Amniotic epithelial cell (primary cell): ENCODE measurements at regions not wholly inside any gene's neighbourhood (a gene's known extent, or its start where the extent isn't known, plus 50 kb on each side); places are given as distances from the start of the nearest gene placed in this dataset.

Source experiments
- DNase-seq: peaks from one replicate; pipeline ENCODE4 v3.0.0-alpha.2; 2010; ENCODE audit warnings: low read depth

DNA sequence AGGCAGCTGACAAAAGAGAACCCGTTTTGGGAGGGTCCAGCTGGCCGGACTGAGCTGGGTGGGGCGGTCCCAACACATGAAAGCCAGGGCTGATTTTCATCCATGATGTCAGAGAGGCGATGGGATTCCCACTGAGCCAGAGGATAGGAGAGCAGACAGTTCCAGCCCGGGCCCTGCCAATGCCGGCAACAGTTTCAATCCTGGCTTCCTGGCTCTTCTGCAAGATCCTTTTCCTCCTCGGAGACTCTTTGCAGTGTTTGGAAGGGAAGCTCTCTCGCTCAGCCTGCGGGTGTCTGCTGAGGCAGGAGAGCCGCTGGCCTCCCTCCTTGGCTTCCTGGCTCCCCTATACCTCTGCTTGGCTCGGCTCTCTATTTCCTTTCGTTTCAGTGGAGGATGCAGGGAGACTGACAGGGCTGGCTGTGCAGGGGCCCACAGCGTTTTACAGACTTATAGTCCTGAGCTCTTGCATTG lies 145.5 kb upstream of the SOX9 start:
- peak; percentile 13 for DNase-seq

DNA sequence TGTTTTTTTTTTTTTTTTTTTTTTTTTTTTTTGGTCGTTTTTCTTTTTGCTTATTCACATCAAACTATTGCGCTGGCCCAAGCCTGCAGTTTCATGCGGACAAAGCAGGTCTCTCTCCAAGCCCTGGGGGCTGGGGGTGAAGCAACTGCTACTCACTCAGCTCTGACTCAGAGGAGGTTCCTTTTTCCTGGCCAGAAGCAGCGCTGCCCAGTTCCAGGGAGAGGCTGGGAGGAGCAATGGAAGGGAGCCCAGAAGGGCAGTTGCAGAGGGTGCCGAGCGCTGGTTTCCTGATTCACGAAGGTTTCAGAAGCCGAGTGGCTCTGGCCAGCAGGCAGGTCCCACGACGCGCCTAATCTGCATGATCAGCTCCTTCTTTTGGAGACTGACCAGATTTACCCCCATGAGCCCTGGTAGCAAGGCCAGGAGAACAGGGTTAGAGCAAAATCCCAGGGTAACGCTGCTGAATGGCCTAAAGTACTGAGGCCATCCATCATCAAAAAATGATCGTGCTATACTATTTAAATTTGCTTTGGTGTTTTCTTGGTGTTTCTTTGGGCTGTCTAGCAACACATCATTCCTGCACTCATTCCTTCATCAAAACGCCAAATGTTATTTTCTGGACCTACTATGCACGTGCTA lies 144.7 kb upstream of the SOX9 start:
- DNase-seq, result peak; percentile 95

DNA sequence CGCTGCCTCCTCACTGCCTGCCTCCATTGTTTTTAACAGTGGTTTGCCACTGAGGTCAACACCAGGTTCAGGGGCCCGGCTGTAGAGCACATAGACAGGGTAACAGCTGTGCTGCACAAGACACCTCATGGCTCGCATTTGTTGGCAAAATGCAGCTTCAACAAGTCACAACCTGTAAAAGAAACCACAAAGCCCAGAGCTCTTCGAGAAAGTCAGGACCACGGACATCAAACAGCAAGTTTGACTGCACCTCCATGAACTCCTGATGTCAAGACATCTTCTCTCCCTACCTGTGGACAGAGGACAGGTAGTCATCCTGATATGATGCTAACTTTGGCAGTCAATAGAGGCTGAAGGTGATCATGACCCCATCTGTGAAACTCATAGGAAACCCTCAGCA lies 142.4 kb upstream of the SOX9 start:
- DNase-seq, result no peak

DNA sequence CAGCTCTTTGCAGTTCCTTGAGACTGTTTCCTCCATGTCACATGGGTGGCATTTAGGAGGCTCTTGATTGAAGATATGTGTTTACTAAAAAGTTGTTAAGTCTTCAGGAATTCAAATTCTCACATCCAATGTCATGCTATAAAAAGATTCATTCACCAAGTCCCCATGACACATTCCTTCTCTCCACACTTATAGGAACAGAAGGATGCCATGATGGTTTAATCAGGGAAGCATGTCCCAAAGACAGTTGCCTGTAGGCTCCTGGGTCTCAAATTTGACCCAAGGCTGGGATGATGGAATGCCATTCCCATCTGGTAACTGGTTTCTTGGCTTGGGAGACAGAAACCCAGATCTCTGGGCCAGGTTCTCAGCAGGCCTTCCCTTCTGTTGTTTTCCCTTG lies 140.6 kb upstream of the SOX9 start:
- no peak for DNase-seq

DNA sequence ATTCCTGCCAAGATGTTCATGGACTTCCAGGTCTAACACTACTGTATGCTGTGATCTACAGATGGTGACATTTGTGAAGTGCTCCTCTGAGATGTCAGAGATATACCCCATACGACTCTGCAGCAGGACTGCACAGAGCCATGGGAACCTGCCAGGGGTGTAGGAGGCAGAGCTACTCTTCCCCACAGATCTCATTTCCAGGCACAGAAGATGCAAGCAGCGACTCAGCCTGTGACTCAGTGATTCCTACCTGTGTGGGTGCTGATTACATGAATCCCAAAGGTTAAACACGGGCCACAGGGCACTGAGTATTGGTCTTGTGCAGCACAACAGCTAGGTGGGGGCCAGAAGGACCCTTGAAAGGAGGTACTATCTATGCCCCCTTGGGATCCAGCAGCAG lies 137.0 kb upstream of the SOX9 start:
- no peak for DNase-seq

DNA sequence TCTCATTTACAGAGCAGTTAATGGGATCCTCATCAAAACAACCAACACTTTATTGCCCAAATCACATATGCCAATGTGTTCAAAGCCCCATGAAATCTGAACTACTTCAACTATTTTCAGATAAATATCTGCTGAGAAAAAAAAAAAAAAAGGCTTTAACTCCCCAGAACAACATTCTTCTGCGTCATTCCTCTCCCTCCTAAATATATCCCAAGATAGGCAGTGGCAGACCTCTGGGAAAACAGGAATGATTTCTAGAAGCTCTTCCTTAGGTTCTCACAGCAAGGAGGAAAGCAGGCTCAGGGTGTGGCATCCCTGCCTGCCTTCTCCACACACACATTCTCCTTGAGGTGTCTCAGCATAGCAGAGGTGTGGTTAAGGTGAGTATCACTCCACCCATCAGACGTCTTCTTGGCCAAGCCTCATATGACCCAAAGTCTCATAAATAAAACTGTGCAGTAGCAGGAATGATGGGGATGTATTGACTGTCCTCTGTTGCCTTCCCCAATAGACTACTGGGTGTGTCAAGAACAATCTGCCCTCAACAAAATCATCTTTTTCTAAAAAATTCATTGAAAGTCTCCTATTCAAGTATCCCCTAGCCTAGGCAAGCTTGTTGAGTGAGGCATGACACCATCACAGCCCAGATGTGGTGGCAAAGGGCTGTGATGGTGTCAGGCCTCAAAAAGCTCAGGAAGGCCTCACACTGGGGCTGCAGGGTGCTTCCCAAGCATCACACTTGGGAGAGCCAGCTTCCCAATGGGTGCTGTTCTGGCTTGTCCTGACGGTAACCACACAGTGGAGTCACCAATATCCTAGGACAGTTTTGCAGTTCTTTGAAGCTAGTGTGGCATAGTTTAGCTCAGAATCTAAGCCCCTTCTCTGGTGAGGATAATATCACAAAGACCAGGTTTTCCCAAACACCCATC lies 135.4 kb upstream of the SOX9 start:
- no peak for DNase-seq

DNA sequence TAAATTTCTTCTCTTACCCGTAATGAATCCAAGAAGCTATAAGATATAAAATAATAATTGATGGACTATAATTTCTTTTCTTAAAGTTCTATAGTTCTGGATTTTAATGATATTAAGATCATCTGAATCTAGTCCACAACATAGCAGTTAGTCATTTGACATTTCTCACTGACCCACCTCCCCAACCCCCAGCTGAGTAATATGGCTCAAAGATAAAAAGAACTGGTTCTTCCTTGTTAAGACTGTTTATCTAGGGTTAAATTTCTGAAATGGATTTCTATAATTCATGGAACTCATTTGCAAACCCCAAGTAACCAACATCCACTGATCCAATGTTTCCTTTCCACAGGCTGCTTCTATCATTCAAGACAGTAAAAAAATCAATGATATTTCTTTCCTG lies 133.9 kb upstream of the SOX9 start:
- no peak for DNase-seq

DNA sequence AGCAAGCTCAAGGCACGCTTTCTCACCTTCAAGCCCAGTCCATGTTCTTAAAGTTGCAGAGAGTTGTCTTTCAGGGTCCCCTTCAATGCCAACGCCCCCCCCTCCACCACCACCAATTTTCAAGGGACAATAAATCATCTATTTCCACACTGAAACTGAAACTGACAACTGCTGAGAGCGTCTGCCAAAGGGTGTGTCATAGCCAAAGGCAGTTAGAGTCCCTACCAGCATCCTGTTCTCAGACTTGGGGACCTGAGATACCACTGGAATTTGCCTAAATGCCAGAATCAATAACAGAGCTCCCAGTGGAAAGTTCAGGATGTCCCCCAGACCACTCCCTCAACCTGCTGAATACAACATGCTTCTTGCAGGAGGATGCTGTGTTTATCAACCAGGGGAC lies 133.2 kb upstream of the SOX9 start:
- no peak for DNase-seq

DNA sequence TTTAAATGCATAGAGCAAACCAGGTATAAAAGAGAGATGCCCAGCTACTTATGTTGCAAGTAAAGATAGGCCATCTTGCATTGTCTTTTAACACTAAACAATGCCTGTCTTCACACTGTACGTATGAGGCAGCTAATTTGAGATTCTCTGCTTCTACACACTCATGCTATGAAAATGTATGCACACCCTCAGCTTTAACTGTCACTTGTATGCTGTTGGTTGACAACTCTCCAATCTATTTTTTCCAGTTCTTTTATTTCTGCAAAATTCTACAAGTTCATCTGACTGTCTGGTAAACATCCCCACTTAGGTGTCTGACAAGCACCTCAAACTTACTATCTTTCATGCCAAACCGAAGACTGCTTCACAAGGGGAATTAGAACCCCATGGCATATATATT lies 131.7 kb upstream of the SOX9 start:
- no peak for DNase-seq

DNA sequence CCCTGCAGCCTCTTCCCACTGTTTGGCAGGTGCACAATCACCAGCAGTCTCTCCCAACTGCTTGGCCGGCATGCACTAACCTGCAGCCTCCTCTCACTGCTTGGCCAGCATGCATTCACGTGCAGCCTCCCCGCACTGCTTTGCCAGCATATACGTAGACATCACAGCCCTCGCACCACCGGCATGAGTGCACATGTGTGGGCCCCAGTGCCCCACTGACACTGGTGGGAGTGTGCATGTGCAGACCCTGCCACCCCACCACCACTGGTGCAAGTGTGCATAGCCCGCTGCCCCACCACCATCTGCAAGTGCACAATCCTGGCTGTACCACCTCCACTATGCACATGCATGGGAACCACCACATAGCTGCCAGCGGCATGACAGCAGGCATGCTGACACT lies 127.5 kb upstream of the SOX9 start:
- DNase-seq, result no peak

DNA sequence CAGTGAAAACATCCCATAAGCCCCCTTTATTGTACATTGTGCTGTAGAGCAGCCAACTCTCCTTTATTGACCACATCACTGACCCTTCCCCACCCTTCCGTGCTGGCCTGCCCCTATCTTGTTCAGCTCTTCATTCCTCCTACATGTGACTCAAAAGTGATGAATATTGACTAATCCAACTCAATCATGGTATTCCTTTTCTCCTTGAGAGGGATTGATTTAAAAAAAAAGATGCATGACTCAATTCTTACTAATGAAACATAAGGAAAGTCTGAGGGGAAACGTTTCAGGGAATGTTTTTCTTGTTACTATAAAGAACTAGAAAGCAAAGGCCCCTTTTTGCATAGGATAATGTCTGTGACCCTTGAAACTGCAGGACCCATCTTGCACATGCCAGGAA lies 125.2 kb upstream of the SOX9 start:
- no peak for DNase-seq

DNA sequence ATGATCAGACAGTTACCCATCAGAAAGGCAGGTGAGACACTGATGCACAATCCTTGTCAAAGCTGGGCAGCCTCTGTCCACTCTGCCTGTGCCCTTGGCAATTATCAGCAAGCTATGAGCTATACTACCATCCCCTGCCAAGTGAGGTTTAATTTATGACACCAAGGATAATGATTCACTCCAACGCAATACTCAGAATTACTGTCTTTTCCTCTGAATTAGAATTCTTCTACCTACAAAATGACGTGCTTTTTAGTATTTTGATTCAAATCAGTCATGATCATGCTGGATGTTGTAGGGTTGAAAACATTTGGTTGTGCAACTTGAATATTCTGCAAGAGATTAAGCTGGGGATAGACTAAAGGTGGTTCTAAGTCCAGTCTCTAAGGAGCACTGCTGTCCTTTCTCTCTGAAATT lies 116.8 kb upstream of the SOX9 start:
- DNase-seq, result peak; percentile 91

DNA sequence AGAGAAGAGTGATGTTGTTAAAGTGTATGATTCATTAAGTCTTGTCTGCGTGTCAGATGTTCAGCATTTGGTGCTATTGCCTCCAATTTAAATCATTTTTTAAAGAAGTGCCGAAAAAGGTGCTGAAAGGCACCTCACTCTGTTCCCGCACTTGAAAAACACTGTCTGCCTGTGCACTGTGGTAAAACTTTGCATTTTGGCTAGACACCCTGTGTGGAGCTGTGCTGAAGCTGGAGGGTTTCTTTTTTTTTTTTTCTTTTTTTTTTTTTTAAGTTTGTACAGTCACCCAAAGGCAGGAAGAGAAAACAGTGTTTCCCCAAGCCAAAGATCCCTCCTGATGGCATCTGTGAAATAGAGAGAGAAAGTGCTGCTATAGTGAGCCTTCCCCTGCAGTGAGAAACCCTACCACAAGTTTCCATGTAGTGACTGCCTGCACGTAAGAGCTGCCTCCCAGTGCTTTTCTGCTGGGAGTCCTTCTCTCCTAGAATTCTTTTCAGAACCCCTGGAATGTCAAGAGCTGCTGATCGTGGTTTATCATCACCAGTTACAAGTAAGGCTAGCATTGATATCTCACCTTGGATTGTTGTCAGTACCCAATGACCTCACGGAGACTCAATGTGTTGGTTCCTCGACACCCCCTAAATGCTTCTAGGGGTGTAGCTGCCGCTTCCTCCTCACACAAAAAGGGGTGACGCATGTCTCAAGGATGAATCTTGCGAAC lies 116.0 kb upstream of the SOX9 start:
- no peak for DNase-seq

DNA sequence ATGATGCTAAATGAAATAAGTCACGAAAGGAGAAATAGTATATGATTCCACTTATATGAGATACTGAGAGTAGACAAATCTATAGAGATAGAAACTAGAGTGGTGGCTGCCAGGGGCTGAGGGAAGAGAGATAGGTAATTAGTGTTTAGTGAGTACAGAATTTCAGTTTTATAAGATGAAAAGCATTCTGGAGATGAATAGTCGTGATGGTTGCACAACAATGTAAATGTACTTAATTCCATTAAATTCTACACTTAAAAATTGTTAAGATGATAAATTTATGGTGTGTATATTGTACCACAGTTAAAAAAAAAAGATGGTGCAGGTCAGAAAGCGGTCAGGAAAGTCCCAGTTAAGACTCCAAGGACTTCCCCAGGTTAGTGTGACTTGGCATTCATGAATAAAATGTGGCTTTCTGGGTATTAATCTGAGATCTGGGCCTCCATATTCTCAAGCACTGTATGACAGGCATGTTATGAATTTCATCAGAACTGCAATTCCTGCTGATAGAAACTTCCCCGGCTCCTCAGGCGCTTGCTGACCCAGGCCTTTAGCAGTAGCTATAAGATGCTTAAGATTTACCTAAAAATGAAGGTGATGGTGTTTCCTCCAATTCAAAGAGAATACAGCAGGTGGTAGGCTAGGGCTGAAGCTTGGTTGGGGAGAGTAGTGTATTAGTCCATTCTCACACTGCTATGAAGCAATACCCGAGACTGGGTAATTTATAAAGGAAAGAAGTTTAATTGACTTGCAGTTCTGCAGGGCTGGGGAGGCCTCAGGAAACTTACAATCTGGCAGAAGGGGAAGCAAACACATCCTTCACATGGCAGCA lies 115.3 kb upstream of the SOX9 start:
- DNase-seq, result no peak

DNA sequence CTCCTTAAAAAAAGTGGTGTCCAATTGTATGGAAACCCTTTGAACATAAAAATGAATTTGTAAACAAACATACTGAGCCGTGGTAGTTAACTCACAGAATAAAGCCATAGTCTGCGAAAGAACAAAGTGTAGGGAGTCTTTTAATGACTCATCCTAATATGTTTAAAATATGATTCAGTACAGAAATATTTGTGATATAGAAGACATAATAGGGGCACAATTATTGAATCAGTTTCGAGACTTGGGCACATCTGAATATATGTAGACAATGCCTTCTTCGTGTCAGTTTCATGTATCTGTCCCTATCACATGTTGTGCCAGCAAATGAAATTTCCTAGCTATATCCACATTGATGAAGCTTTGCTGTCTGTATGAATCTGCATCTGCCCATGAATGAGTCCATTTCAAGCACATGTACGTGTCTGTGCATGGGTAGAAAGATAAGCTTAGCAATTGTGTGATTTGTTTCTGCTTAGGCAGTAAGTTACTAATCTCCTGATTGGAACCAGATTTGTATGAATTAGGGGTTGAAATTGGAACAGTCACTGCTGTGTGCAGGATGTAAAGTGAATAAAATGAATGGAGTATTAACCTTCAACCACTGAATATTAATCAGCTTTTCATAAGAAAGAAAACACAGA lies 112.5 kb upstream of the SOX9 start:
- peak; percentile 8 for DNase-seq

DNA sequence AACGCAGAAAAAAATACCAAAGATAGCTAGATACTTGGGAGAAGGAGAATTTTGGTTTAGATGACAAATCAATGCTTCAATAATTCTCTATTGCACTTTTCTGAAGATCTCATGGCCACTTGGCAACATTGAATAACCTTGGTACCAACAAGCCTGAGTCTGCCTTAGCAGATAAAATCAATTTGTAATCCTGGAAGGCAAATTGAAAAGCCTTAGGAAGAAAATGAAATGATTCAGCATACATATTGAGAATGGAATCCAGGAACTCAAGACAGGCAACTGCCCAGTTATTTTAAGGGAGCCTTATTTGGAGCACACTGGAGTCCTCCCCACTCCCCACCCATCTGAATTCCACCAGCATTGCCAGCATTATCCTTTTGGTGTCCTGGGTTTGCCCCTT lies 109.3 kb upstream of the SOX9 start:
- DNase-seq, result no peak

DNA sequence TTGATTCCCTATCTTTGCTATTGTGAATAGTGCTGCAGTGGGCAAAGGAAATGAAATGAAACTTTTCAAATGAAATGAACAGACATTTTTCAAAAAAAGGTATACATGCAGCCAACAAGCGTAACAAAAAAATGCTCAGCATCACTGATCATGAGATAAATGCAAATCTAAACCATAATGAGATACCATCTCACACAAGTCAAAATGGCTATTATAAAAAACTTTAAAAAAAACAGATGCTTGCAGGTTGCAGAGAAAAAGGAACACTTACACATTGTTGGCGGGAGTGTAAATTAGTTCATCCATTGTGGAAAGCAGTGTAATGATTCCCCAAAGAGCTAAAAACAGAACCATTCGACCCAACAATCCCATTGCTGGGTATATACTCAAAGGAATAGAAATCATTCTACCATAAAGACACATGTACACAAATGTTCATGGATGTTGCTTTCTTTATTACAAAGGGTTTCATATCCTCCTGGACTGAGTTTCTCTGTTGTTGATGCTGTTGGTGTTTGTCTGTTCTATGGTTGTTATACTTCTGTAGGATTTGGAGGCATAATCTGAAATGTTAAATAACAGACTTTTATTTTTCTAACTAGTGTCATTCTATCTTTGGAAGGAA lies 99.3 kb upstream of the SOX9 start:
- DNase-seq, result no peak

DNA sequence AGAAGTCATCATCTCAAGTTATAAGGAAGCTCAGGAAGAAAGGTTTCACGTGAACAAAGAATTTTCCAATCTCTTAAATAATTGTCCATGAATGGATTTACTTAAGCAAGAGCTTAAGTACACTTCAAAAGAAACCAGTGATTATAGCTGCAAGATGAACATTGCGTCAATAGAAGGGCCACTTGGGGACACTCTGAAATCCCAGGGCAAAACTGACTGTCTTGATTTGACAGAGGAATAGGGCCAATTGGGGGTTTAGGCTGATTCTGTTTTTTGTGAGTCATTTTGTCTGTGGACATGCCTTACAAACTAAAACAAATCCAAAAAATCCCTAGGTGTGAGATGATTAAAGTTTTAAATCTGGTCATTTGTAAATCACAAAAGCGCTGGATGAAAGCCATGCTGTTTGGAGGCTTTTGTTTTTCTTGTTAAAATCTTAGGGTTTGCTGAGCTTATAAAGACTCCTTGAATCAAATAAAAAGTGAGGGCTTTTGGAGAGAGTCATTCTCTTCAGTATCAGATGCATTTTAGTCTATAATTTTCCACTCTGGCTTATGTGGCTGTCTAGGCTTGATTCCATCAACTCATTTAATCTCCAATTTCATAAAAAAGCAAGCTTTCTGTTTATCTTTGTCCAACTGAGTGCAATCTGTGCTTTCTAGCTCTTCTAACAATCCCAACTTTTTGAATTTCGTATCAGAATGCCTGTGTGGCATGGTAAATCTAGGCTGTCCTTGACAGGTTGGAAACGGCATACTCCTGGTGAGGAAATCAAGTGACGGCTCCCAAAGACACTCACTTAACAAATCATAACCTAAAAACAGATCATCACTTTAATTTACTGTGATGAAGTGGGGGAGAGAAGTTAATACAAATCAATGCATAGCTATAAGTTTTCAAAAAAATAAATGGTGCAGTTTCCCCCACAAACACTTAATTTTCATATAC lies 98.2 kb upstream of the SOX9 start:
- DNase-seq, result no peak

DNA sequence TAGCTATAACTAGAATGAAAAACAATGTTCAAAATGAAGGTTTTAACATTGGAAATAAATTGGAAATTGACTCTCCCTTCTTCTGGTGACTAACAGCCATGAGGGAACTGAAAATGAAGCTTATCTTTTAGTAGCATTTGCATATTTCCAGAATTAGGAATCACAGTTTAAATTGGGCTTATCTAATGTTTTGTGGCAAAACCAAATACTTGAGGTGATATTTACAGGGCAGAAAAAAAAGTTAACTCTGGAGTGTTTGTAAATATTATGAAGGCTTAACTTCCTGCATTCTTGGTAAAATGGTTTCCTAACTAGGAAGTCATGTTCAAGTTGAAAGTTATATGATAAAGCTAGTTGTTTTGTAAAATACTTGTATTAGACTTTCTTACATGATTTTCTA lies 96.4 kb upstream of the SOX9 start:
- DNase-seq, result no peak

DNA sequence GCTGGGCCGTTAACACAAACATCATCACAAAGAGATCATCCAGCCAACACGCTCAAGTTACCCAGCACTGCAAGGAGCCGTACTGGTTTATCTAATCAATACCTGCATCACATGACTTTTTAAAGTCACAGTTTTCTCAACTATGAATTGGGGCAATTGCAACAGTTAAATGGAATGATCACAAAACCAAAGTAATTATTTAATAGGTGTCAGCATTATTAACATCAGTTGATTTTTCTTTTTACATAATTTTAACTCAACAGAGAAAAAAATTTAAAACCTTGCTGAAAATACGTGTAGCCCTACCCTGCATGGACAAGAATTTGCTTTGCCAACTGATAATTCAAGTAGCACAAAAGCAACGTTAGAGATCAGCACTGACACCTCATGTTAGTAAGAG lies 95.7 kb upstream of the SOX9 start:
- no peak for DNase-seq
